ENCODE measurements at regions not wholly inside any gene's neighbourhood (a gene's known extent, or its start where the extent isn't known, plus 50 kb on each side); places are given as distances from the start of the nearest gene placed in this dataset.

DNA sequence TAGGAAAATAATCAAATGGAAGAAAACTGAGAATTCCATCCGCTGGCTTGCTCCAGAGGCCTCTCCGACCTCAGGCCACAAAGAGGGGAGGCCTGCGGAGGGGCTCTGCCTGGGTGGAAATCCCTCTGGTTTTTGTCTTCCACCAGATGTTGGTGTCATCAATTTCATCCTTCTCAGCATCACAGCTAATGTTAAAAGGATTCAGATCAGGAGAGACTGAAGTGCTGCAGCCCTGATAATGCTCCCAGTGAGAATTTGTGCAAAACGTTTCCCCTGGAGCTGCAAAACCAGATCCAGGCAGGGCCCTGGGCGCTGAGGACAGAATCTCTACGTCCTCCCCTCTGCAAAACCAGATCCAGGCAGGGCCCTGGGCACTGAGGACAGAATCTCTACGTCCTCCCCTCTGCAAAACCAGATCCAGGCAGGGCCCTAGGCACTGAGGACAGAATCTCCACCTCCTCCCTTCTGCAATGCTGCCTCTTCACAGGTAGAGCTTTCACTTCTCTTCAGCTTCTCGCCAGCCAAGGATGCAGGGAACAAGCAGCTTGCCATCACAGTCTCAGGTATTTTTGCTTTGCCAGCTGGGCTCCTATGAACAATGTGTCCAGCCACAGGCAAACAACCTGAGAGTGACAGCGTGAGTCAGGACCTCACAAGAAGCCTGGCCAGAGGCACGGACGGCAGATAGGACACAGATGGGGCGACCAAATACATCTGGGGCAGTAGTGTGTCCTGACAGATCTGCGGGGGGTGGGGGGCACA is 81.2 kb downstream of the TMEM18 start:
- Histone ChIP-seq H3K9me3 (no peaks in the 10 kb centered on the region), H3K36me3 (ENCODE audit: control insufficient read depth in 2 of 2, extremely low read depth in 1 of 2, insufficient read depth in 1 of 2, low read length in 1 of 2) (no peaks in the 10 kb centered on the region), H3K27ac (ENCODE audit: low read length) (no peak overlapping the region), H3K27me3 (replicated peaks in 1 of 2; ENCODE audit: control insufficient read depth in 2 of 2, extremely low read depth in 1 of 2, insufficient read depth in 2 of 2, low read length in 1 of 2) (peaks cover 0 to 26% of the 10 kb centered on the region in 2 experiments), H3K4me3 (ENCODE audit: control insufficient read depth in 1 of 2, extremely low read depth in 1 of 2, low read length in 1 of 2) (no peak overlapping the region), H3K4me1 (ENCODE audit: control insufficient read depth in 1 of 2, extremely low read depth in 1 of 2, insufficient read depth in 2 of 2, low read length in 2 of 2) (no peaks in the 10 kb centered on the region)
- H3K27ac Mint-ChIP-seq, result no peak overlapping the region
- no peaks in the 10 kb centered on the region for H3K9me3 Mint-ChIP-seq
- H3K4me1 Mint-ChIP-seq, result no peaks in the 10 kb centered on the region
- ChIA-PET POLR2A (no interaction called here), CTCF (no interaction called here)
- peaks cover 0 to 4% of the 10 kb centered on the region in 2 donors for H3K27me3 Mint-ChIP-seq
- 71% methylated on average over 11 of the region's 13 CpGs for WGBS (ENCODE audit: insufficient coverage)
- ATAC-seq (replicated peaks in 1 of 4) (no peak), DNase-seq (no peak)
- no peak overlapping the region for H3K4me3 Mint-ChIP-seq
- no peaks in the 10 kb centered on the region for H3K36me3 Mint-ChIP-seq

DNA sequence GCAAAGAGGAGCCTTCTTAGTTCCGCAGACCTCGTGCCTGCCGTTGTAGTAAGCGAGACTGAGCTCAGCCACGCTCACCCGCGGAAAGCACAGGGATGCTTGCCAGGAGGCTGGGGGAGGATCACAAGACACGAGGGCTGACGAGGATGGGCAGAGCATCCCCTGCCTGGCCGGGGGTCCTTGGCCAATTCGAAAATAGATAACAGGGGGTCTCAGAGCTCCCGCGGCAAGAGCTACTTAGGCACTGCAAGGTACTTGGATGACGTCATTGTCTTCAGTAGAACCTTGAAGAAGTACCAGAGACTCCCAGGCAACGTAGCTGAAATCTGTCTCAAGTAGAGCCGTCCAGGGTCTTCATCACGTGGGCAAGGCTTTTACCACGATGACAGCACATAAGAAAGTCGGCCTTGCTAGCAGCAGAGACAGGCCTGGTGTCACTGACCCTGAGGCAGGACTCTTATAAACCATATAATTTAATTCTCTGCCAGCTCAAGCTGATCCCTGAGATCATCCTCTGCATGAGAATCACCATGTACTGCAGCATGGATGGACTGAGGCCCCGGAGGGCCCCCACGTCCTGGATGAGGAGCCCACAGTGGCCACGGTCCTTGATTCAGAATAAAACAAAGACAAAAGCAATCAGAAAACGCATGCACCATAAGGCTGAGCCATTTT is 81.9 kb downstream of the TMEM18 start:
- no peaks in the 10 kb centered on the region for H3K36me3 ChIP-seq (ENCODE audit: control insufficient read depth in 2 of 2, extremely low read depth in 1 of 2, insufficient read depth in 1 of 2, low read length in 1 of 2)
- Mint-ChIP-seq H3K36me3 (no peaks in the 10 kb centered on the region), H3K27ac (no peak overlapping the region), H3K27me3 (peaks cover 0 to 10% of the 10 kb centered on the region in 2 donors), H3K9me3 (no peaks in the 10 kb centered on the region), H3K4me1 (no peaks in the 10 kb centered on the region), H3K4me3 (no peak overlapping the region)
- POLR2A ChIA-PET, result no interaction called here
- no peak for ATAC-seq (replicated peaks in 1 of 4)
- H3K9me3 ChIP-seq, result no peaks in the 10 kb centered on the region
- CTCF ChIA-PET, result no interaction called here
- H3K4me1 ChIP-seq (ENCODE audit: control insufficient read depth in 1 of 2, extremely low read depth in 1 of 2, insufficient read depth in 2 of 2, low read length in 2 of 2), result no peaks in the 10 kb centered on the region
- H3K4me3 ChIP-seq (ENCODE audit: control insufficient read depth in 1 of 2, extremely low read depth in 1 of 2, low read length in 1 of 2), result no peak overlapping the region
- H3K27ac ChIP-seq (ENCODE audit: low read length), result no peak overlapping the region
- H3K27me3 ChIP-seq (replicated peaks in 1 of 2; ENCODE audit: control insufficient read depth in 2 of 2, extremely low read depth in 1 of 2, insufficient read depth in 2 of 2, low read length in 1 of 2), result peaks cover 0 to 32% of the 10 kb centered on the region in 2 experiments
- 82% methylated on average over 23 of the region's 23 CpGs for WGBS (ENCODE audit: insufficient coverage)
- no peak for DNase-seq

DNA sequence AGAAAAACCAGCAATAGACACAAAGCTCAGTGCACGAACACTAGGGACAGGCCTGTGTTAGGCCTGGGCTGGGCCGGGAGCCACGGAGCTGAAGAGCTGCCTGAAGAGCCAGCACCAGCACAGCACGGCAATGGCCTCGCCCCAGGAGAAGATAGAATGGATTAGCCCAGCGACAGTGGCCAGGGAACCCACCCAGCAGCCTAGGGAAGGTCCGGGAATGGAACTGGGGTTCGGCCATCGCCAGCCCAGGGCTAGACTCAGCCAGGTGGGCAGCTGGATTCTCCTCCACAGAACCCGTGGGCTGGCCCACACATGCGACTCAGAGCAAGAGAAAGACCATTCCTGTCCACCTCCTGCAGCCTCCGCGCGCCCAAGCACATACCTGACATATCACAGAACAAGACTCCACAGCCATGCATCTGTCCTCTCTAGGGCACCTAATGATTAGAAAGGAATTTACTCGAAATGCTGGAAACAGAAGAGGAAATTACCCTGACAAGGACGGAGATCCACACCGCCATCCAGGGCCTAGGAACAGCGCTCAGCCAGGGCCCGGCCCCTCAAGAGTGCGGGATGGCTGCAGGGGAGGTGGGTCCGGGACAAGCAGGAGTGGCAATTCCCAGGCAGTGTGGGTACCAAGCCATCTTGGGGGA is 82.8 kb downstream of the TMEM18 start:
- no peaks in the 10 kb centered on the region for H3K36me3 ChIP-seq (ENCODE audit: control insufficient read depth in 2 of 2, extremely low read depth in 1 of 2, insufficient read depth in 1 of 2, low read length in 1 of 2)
- WGBS (ENCODE audit: insufficient coverage), result 89% methylated on average over 18 of the region's 21 CpGs
- H3K4me3 Mint-ChIP-seq, result no peak overlapping the region
- H3K9me3 Mint-ChIP-seq, result no peaks in the 10 kb centered on the region
- no peak for ATAC-seq (replicated peaks in 1 of 4)
- no peaks in the 10 kb centered on the region for H3K4me1 ChIP-seq (ENCODE audit: control insufficient read depth in 1 of 2, extremely low read depth in 1 of 2, insufficient read depth in 2 of 2, low read length in 2 of 2)
- H3K27me3 Mint-ChIP-seq, result peaks cover 0 to 13% of the 10 kb centered on the region in 2 donors
- ChIA-PET CTCF (no interaction called here), POLR2A (no interaction called here)
- no peaks in the 10 kb centered on the region for H3K9me3 ChIP-seq
- H3K27me3 ChIP-seq (replicated peaks in 1 of 2; ENCODE audit: control insufficient read depth in 2 of 2, extremely low read depth in 1 of 2, insufficient read depth in 2 of 2, low read length in 1 of 2), result peaks cover 0 to 31% of the 10 kb centered on the region in 2 experiments
- no peak overlapping the region for H3K27ac Mint-ChIP-seq
- H3K27ac ChIP-seq (ENCODE audit: low read length), result no peak overlapping the region
- DNase-seq, result no peak
- no peaks in the 10 kb centered on the region for H3K36me3 Mint-ChIP-seq
- no peak overlapping the region for H3K4me3 ChIP-seq (ENCODE audit: control insufficient read depth in 1 of 2, extremely low read depth in 1 of 2, low read length in 1 of 2)
- no peaks in the 10 kb centered on the region for H3K4me1 Mint-ChIP-seq

DNA sequence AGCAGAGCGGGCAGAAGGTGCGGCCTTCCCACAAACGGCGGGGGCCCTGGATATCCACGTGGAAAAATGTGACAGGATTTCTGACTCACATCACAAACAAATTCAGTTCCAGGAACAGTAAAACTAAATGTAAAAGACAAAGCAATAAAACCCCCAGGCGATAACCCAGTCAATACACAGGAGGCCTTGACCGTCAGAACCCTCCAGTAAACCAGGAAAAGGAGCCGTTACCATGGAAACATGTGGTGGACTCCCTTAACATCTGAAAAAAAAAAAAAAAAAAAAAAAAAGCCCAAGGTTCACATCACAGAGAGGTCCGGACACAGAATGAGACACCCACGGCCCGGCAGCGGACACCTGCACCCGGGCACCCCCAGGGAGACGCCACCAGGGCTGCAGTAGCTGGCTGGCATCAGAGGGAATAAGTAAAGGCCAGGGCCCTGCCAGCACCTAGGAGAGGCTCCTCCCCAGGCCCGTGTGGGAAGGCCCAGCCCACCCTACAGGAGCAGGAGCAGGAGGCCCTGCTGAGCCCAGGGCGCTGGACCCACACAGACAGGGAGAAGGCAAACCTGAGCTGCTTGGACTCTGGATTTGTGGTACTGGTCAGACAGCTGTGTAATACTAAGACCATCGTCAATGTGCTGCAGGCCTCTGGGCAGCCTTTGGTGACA is 83.7 kb downstream of the TMEM18 start:
- no peak overlapping the region for H3K4me3 ChIP-seq (ENCODE audit: control insufficient read depth in 1 of 2, extremely low read depth in 1 of 2, low read length in 1 of 2)
- H3K27me3 Mint-ChIP-seq, result peaks cover 5 to 19% of the 10 kb centered on the region in 2 donors
- 78% methylated on average over 12 of the region's 17 CpGs for WGBS (ENCODE audit: insufficient coverage)
- ChIA-PET POLR2A (no interaction called here), CTCF (no interaction called here)
- H3K9me3 Mint-ChIP-seq, result no peaks in the 10 kb centered on the region
- no peaks in the 10 kb centered on the region for H3K9me3 ChIP-seq
- DNase-seq (no peak), ATAC-seq (replicated peaks in 1 of 4) (no peak)
- peaks cover 0 to 33% of the 10 kb centered on the region in 2 experiments for H3K27me3 ChIP-seq (replicated peaks in 1 of 2; ENCODE audit: control insufficient read depth in 2 of 2, extremely low read depth in 1 of 2, insufficient read depth in 2 of 2, low read length in 1 of 2)
- H3K27ac Mint-ChIP-seq, result no peak overlapping the region
- H3K4me1 Mint-ChIP-seq, result no peaks in the 10 kb centered on the region
- no peak overlapping the region for H3K4me3 Mint-ChIP-seq
- no peaks in the 10 kb centered on the region for H3K4me1 ChIP-seq (ENCODE audit: control insufficient read depth in 1 of 2, extremely low read depth in 1 of 2, insufficient read depth in 2 of 2, low read length in 2 of 2)
- no peak overlapping the region for H3K27ac ChIP-seq (ENCODE audit: low read length)
- no peaks in the 10 kb centered on the region for H3K36me3 Mint-ChIP-seq
- H3K36me3 ChIP-seq (ENCODE audit: control insufficient read depth in 2 of 2, extremely low read depth in 1 of 2, insufficient read depth in 1 of 2, low read length in 1 of 2), result no peaks in the 10 kb centered on the region

DNA sequence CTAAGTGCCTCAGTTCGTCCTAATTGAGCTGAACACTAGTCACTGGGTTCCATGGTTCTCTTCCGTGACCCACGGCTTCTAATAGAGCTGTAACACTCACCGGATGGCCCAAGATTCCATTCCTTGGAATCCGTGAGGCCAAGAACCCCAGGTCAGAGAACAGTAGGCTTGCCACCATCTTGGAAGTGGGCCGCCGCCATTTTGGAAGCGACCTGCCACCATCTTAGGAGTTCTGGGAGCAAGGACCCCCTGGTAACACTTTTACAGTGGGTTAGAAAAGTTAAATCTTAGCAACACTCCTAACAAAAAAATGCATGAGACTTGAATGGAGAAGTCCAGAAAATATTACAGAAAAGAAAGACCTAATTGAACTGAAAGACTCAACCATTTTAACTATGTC is 84.5 kb downstream of the TMEM18 start:
- Histone ChIP-seq H3K9me3 (no peaks in the 10 kb centered on the region), H3K4me3 (ENCODE audit: control insufficient read depth in 1 of 2, extremely low read depth in 1 of 2, low read length in 1 of 2) (no peak overlapping the region), H3K36me3 (ENCODE audit: control insufficient read depth in 2 of 2, extremely low read depth in 1 of 2, insufficient read depth in 1 of 2, low read length in 1 of 2) (no peaks in the 10 kb centered on the region), H3K27me3 (replicated peaks in 1 of 2; ENCODE audit: control insufficient read depth in 2 of 2, extremely low read depth in 1 of 2, insufficient read depth in 2 of 2, low read length in 1 of 2) (peaks cover 0 to 41% of the 10 kb centered on the region in 2 experiments), H3K27ac (ENCODE audit: low read length) (no peak overlapping the region), H3K4me1 (ENCODE audit: control insufficient read depth in 1 of 2, extremely low read depth in 1 of 2, insufficient read depth in 2 of 2, low read length in 2 of 2) (no peaks in the 10 kb centered on the region)
- DNase-seq, result no peak
- H3K4me3 Mint-ChIP-seq, result no peak overlapping the region
- POLR2A ChIA-PET, result no interaction called here
- H3K27ac Mint-ChIP-seq, result no peak overlapping the region
- CTCF ChIA-PET, result no interaction called here
- H3K4me1 Mint-ChIP-seq, result no peaks in the 10 kb centered on the region
- 65% methylated on average over 5 of the region's 8 CpGs for WGBS (ENCODE audit: insufficient coverage)
- H3K9me3 Mint-ChIP-seq, result no peaks in the 10 kb centered on the region
- H3K36me3 Mint-ChIP-seq, result no peaks in the 10 kb centered on the region
- no peak for ATAC-seq (replicated peaks in 1 of 4)
- H3K27me3 Mint-ChIP-seq, result peaks cover 6 to 20% of the 10 kb centered on the region in 2 donors

Data from T-cell (primary cell).